GM23338 (cell line): ENCODE measurements at regions not wholly inside any gene's neighbourhood (a gene's known extent, or its start where the extent isn't known, plus 50 kb on each side); places are given as distances from the start of the nearest gene placed in this dataset.

Experiments used
- ATAC-seq: fragments of 200-7000 bp; cut with Tn5 transposase; 3 replicates; pipeline ENCODE4 v1.9.1; 2020
- DNase-seq: peaks from one replicate; pipeline ENCODE4 v3.0.0-alpha.2; 2015; ENCODE audit warnings: low spot score
- H2AFZ ChIP-seq: fragments of 200-600 bp; sonication (generic); 2 replicates; pipeline ENCODE4 v1.8.0; 2016; ENCODE audit warnings: antibody characterized with exemption, mild to moderate bottlenecking, moderate library complexity
- H3F3A ChIP-seq: fragments of 200-600 bp; sonication (generic); replicated peaks from 2 replicates; pipeline ENCODE4 v1.8.0; 2017; ENCODE audit warnings: antibody characterized with exemption, mixed run types, low read depth
- H3K27ac ChIP-seq: fragments of 200-600 bp; sonication (generic); 2 replicates; pipeline ENCODE4 v1.6.1; 2016; ENCODE audit warnings: low read depth
- H3K27me3 ChIP-seq: fragments of 200-600 bp; sonication (generic); 2 replicates; pipeline ENCODE4 v1.8.0; 2016; ENCODE audit warnings: mild to moderate bottlenecking, mixed run types, moderate library complexity; ENCODE audit not compliant: insufficient read depth
- H3K36me3 ChIP-seq: fragments of 200-600 bp; sonication (generic); 2 replicates; pipeline ENCODE4 v1.8.0; 2016; ENCODE audit warnings: mild to moderate bottlenecking; ENCODE audit not compliant: insufficient read depth
- H3K4me1 ChIP-seq: fragments of 200-600 bp; sonication (generic); 2 replicates; pipeline ENCODE4 v1.8.0; 2016; ENCODE audit warnings: mild to moderate bottlenecking, moderate library complexity; ENCODE audit not compliant: insufficient read depth
- H3K4me2 ChIP-seq: fragments of 200-600 bp; sonication (generic); 2 replicates; pipeline ENCODE4 v1.7.1; 2017; ENCODE audit warnings: mixed run types
- H3K4me3 ChIP-seq: fragments of 200-600 bp; sonication (generic); 2 replicates; pipeline ENCODE4 v1.6.1; 2016; ENCODE audit warnings: mixed run types
- H3K79me2 ChIP-seq: fragments of 200-600 bp; sonication (generic); replicated peaks from 2 replicates; pipeline ENCODE4 v1.8.0; 2017; ENCODE audit warnings: mild to moderate bottlenecking; ENCODE audit not compliant: insufficient read depth
- H3K9me2 ChIP-seq: fragments of 200-600 bp; sonication (generic); 2 replicates; pipeline ENCODE4 v1.8.0; 2017; ENCODE audit not compliant: insufficient read depth
- H4K20me1 ChIP-seq: fragments of 200-600 bp; sonication (generic); replicated peaks from 2 replicates; pipeline ENCODE4 v1.8.0; 2017; ENCODE audit warnings: mild to moderate bottlenecking; ENCODE audit not compliant: insufficient read depth
- H3K27ac Mint-ChIP-seq: 2 replicates; pipeline ENCODE4 v1.8.0; 2020; ENCODE audit warnings: inconsistent platforms, mild to moderate bottlenecking, moderate library complexity, mixed read lengths
- H3K27me3 Mint-ChIP-seq: 3 replicates; pipeline ENCODE4 v1.8.0; 2022; ENCODE audit warnings: low read depth, mild to moderate bottlenecking, moderate library complexity, mixed read lengths, inconsistent platforms; ENCODE audit not compliant: insufficient read depth, poor library complexity
- H3K36me3 Mint-ChIP-seq: 3 replicates; pipeline ENCODE4 v1.8.0; 2021; ENCODE audit warnings: low read depth, mild to moderate bottlenecking, inconsistent platforms, moderate library complexity, mixed read lengths
- H3K4me1 Mint-ChIP-seq: 3 replicates; pipeline ENCODE4 v1.8.0; 2020; ENCODE audit warnings: mild to moderate bottlenecking, inconsistent platforms, mixed read lengths
- H3K4me3 Mint-ChIP-seq: 3 replicates; pipeline ENCODE4 v1.8.0; 2021; ENCODE audit warnings: moderate library complexity, mild to moderate bottlenecking, inconsistent platforms, mixed read lengths
- H3K9me3 Mint-ChIP-seq: 3 replicates; pipeline ENCODE4 v1.8.0; 2020; ENCODE audit warnings: moderate library complexity, mild to moderate bottlenecking, inconsistent platforms, mixed read lengths
- CREB1 ChIP-seq: fragments of 250-450 bp; sonication (Bioruptor Pico); IDR thresholded peaks from 2 replicates; pipeline ENCODE4 v1.5.0; 2020; ENCODE audit warnings: low read depth, mild to moderate bottlenecking, moderate library complexity
- CTCF ChIP-seq, 2 experiments: fragments of 200-600 bp in 1 of 2; sonication (generic) in 1 of 2; conservative IDR thresholded peaks; 2 replicates each; pipeline versions ENCODE4 v1.5.1 to v1.6.1; 2016 to 2017; ENCODE audit warnings: antibody characterized with exemption in 2 of 2, low read depth in 2 of 2, mild to moderate bottlenecking in 2 of 2, moderate library complexity in 1 of 2
- EZH2 ChIP-seq: fragments of 200-600 bp; sonication (generic); IDR thresholded peaks from one replicate; pipeline ENCODE4 v1.8.0; 2017; ENCODE audit warnings: antibody characterized with exemption, mild to moderate bottlenecking, low read depth; ENCODE audit not compliant: unreplicated experiment
- EZH2phosphoT487 ChIP-seq: fragments of 200-600 bp; sonication (generic); IDR thresholded peaks from one replicate; pipeline ENCODE4 v1.8.1; 2018; ENCODE audit warnings: antibody characterized with exemption; ENCODE audit not compliant: unreplicated experiment
- JUNB ChIP-seq: IDR thresholded peaks from one replicate; pipeline ENCODE4 v1.6.1; 2016; ENCODE audit warnings: antibody characterized with exemption; ENCODE audit not compliant: unreplicated experiment
- STAT1 ChIP-seq: IDR thresholded peaks from one replicate; pipeline ENCODE4 v1.6.1; 2016; ENCODE audit warnings: antibody characterized with exemption; ENCODE audit not compliant: unreplicated experiment
- ZNF331 ChIP-seq: fragments of 250-450 bp; sonication (Bioruptor Pico); IDR thresholded peaks from 2 replicates; pipeline ENCODE4 v1.5.0; 2020; ENCODE audit warnings: low read depth, mild to moderate bottlenecking, moderate library complexity
- ZNF462 ChIP-seq: fragments of 250-450 bp; sonication (Bioruptor Pico); IDR thresholded peaks from 2 replicates; pipeline ENCODE4 v1.5.0; 2020; ENCODE audit warnings: mild to moderate bottlenecking, moderate library complexity

- peaks cover 2% of the 10 kb centered on the region; the same call in 2 of the 3 replicates for H3K9me3 Mint-ChIP-seq
- ATAC-seq: peak; percentile 0
These were observed 111.9 kb downstream of the KCNRG start for GRCh38 chr13:50126993-50127725.

More at GRCh38 chr13:50126993-50127725, 111.9 kb downstream of the KCNRG start:
- TF ChIP-seq EZH2phosphoT487 (peak; percentile 73), EZH2 (peak; percentile 69), STAT1 (no peak), ZNF331 (CRISPR knock-in tag) (no peak), ZNF462 (CRISPR knock-in tag) (no peak), JUNB (no peak), CTCF (conservative IDR thresholded peaks at IDR 0.05; ENCODE audit: low read depth in 2 of 2) (peak in 1 of 2 experiments; percentile 44; a peak in 3 of 4 replicates), CREB1 (no peak)
- peaks cover 66% of the 10 kb centered on the region for H3K4me1 ChIP-seq
- H3F3A ChIP-seq: peaks cover 54% of the 10 kb centered on the region
- H2AFZ ChIP-seq: peak overlapping the region; percentile 91
- Mint-ChIP-seq H3K27ac (no peak overlapping the region), H3K4me3 (peak overlapping the region; percentile 79), H3K36me3 (no peaks in the 10 kb centered on the region; the same call in 2 of the 3 replicates), H3K4me1 (peaks cover 63% of the 10 kb centered on the region), H3K27me3 (peaks cover 82% of the 10 kb centered on the region)
- H3K79me2 ChIP-seq: no peaks in the 10 kb centered on the region
- no peaks in the 10 kb centered on the region for H3K9me2 ChIP-seq
- no peaks in the 10 kb centered on the region for H3K36me3 ChIP-seq
- H3K27ac ChIP-seq: no peak overlapping the region
- peaks cover 18% of the 10 kb centered on the region for H4K20me1 ChIP-seq
- H3K4me2 ChIP-seq: peak overlapping the region; percentile 95
- peak overlapping the region; percentile 89 for H3K4me3 ChIP-seq
- peaks cover 91% of the 10 kb centered on the region for H3K27me3 ChIP-seq
- peak; percentile 63 for DNase-seq
